ENCODE measurements at regions not wholly inside any gene's neighbourhood (a gene's known extent, or its start where the extent isn't known, plus 50 kb on each side); places are given as distances from the start of the nearest gene placed in this dataset.
A peak's percentile ranks its signal among the peaks of the same experiment; 100 is the strongest.

- ATAC-seq, result no peak
- ChIA-PET CTCF (interaction anchor here (0.5 kb wide), 1 partner anchor 177 kb away, joined by 3 read pairs; no protein-coding TSS in a partner anchor), POLR2A (no interaction called here)
- H3K4me3 ChIP-seq (ENCODE audit: low read depth in 2 of 2, low read length in 2 of 2), result no peak overlapping the region
- H3K27me3 ChIP-seq (ENCODE audit: control insufficient read depth, insufficient read depth, low read length), result no peaks in the 10 kb centered on the region
- peaks cover 7% of the 10 kb centered on the region; the same call in 1 of the 2 replicates for H3K4me1 ChIP-seq (ENCODE audit: control insufficient read depth, insufficient read depth, low read length)
- intact Hi-C loops (cut with micrococcal nuclease; ENCODE audit: unreplicated experiment) (no loop called here), in situ Hi-C loops (cut with HindIII; ENCODE audit: low pct_unique_long_range_greater_than_20kb, low sequenced_read_pairs) (no loop called here)
- TF ChIP-seq SIN3A (IDR thresholded peaks at IDR 0.05; ENCODE audit: borderline replicate concordance, insufficient read depth, low read depth, low read length) (no peak), CTCF (IDR thresholded peaks at IDR 0.05) (no peak), TCF7L2 (IDR thresholded peaks at IDR 0.05; ENCODE audit: low read depth, low read length) (no peak), POLR2AphosphoS5 (IDR thresholded peaks at IDR 0.05; ENCODE audit: low read depth, low read length) (no peak), REST (IDR thresholded peaks at IDR 0.05; ENCODE audit: insufficient read depth in 1 of 2, low read depth in 2 of 2, low read length in 1 of 2) (no peak)
- H3K36me3 ChIP-seq (ENCODE audit: control insufficient read depth, insufficient read depth, low read length), result no peaks in the 10 kb centered on the region
- DNase-seq (ENCODE audit: low read depth, low spot score), result no peak
- H3K9me3 ChIP-seq (ENCODE audit: control insufficient read depth, insufficient read depth, low read depth, low read length), result peaks cover 3% of the 10 kb centered on the region; the same call in 1 of the 2 replicates
- H3K27ac ChIP-seq (ENCODE audit: low read length), result peak overlapping the region; percentile 46
- BruUV-seq (replicated peaks), result no TSS peak
These were observed 202.3 kb upstream of the KLF6 start for GRCh38 chr10:3987143-3987974.

- intact Hi-C loops (cut with micrococcal nuclease; ENCODE audit: unreplicated experiment), result no loop called here
- peak overlapping the region; percentile 46; the same call in 1 of the 2 replicates for H3K27ac ChIP-seq (ENCODE audit: low read length)
- no peak overlapping the region for H3K4me3 ChIP-seq (ENCODE audit: low read depth in 2 of 2, low read length in 2 of 2)
- POLR2A ChIA-PET, result no interaction called here
- peaks cover 3% of the 10 kb centered on the region; the same call in 1 of the 2 replicates for H3K9me3 ChIP-seq (ENCODE audit: control insufficient read depth, insufficient read depth, low read depth, low read length)
- in situ Hi-C loops (cut with HindIII; ENCODE audit: low pct_unique_long_range_greater_than_20kb, low sequenced_read_pairs), result no loop called here
- no peaks in the 10 kb centered on the region for H3K36me3 ChIP-seq (ENCODE audit: control insufficient read depth, insufficient read depth, low read length)
- BruUV-seq (replicated peaks), result no TSS peak
- DNase-seq (ENCODE audit: low read depth, low spot score), result no peak
- no peak for ATAC-seq
- TF ChIP-seq CTCF (IDR thresholded peaks at IDR 0.05), result no peak
- no peak for TF ChIP-seq POLR2AphosphoS5 (IDR thresholded peaks at IDR 0.05; ENCODE audit: low read depth, low read length)
- no peak for TF ChIP-seq SIN3A (IDR thresholded peaks at IDR 0.05; ENCODE audit: borderline replicate concordance, insufficient read depth, low read depth, low read length)
- H3K27me3 ChIP-seq (ENCODE audit: control insufficient read depth, insufficient read depth, low read length), result no peaks in the 10 kb centered on the region
- no peaks in the 10 kb centered on the region for H3K4me1 ChIP-seq (ENCODE audit: control insufficient read depth, insufficient read depth, low read length)
- CTCF ChIA-PET, result interaction anchor here (0.5 kb wide), 1 partner anchor 178 kb away, joined by 3 read pairs; no protein-coding TSS in a partner anchor
These were observed 201.6 kb upstream of the KLF6 start for GRCh38 chr10:3986493-3987142.

Data from Panc1 (cell line).